Tibial artery (tissue), 4 donors: ENCODE measurements at regions not wholly inside any gene's neighbourhood (a gene's known extent, or its start where the extent isn't known, plus 50 kb on each side); places are given as distances from the start of the nearest gene placed in this dataset.

Source experiments
- DNase-seq, 2 donors: peaks; one replicate each; pipeline ENCODE4 v3.0.0-alpha.2; 2019
- H3K27ac ChIP-seq, 2 donors: fragments of 200-600 bp; sonication (generic) in 1 of 2; 1 replicate in 1 of 2; 2 replicates in 1 of 2; pipeline ENCODE4 v1.5.1; 2018 to 2019; ENCODE audit warnings: mild to moderate bottlenecking in 1 of 2
- H3K27me3 ChIP-seq, 2 donors: fragments of 200-600 bp; sonication (generic) in 1 of 2; one replicate each; pipeline versions ENCODE4 v1.5.1 to v1.6.0; 2016 to 2019
- H3K36me3 ChIP-seq, 3 donors: fragments of 200-600 bp; sonication (generic) in 2 of 3; one replicate each; pipeline ENCODE4 v1.5.1; 2016 to 2019; ENCODE audit warnings: mild to moderate bottlenecking in 2 of 3
- H3K4me1 ChIP-seq, 4 donors: fragments of 200-600 bp; sonication (generic) in 2 of 4; 1 replicate in 3 of 4; 2 replicates in 1 of 4; pipeline ENCODE4 v1.5.1; 2016 to 2019
- H3K4me3 ChIP-seq, 2 donors: fragments of 200-600 bp; sonication (generic) in 1 of 2; 1 replicate in 1 of 2; 2 replicates in 1 of 2; pipeline ENCODE4 v1.5.1; 2018 to 2019; ENCODE audit warnings: mild to moderate bottlenecking in 2 of 2
- H3K9me3 ChIP-seq, 3 donors: fragments of 200-600 bp; sonication (generic) in 1 of 3; one replicate each; pipeline ENCODE4 v1.5.1; 2016 to 2019
- CTCF ChIP-seq, 2 experiments: fragments of 200-600 bp in 1 of 2; fragments of 450-650 bp in 1 of 2; IDR thresholded peaks; one replicate each; pipeline ENCODE4 v1.5.1; 2017 to 2019; ENCODE audit warnings: antibody characterized with exemption in 2 of 2, mild to moderate bottlenecking in 1 of 2, moderate library complexity in 1 of 2
- intact Hi-C: fragments of 100-400 bp; cut with DNase I; formaldehyde crosslinking; loops from one replicate; pipeline ENCODE4 v1.15.0; 2023; ENCODE audit warnings: low total_unique reads

GRCh38 chr6:53413326-53413725 is 64.6 kb upstream of the ELOVL5 start:
- no peak overlapping the region for H3K27ac ChIP-seq
- intact Hi-C loops = loop anchor here (10.0 kb wide), 1 partner anchor 239 kb away; no protein-coding TSS in a partner anchor
- H3K36me3 ChIP-seq = no peaks in the 10 kb centered on the region
- no peak overlapping the region for H3K4me3 ChIP-seq
- no peaks in the 10 kb centered on the region for H3K9me3 ChIP-seq
- H3K4me1 ChIP-seq = no peaks in the 10 kb centered on the region
- H3K27me3 ChIP-seq = no peaks in the 10 kb centered on the region
- DNase-seq = no peak
- no peak for TF ChIP-seq CTCF (IDR thresholded peaks at IDR 0.05)

GRCh38 chr6:53412751-53413150 is 64.0 kb upstream of the ELOVL5 start:
- Histone ChIP-seq H3K9me3 (no peaks in the 10 kb centered on the region), H3K4me3 (no peak overlapping the region), H3K27ac (no peak overlapping the region), H3K4me1 (no peaks in the 10 kb centered on the region), H3K27me3 (no peaks in the 10 kb centered on the region), H3K36me3 (no peaks in the 10 kb centered on the region)
- DNase-seq = no peak
- intact Hi-C loops = loop anchor here (10.0 kb wide), 1 partner anchor 238 kb away; no protein-coding TSS in a partner anchor
- no peak for TF ChIP-seq CTCF (IDR thresholded peaks at IDR 0.05)

- H3K4me3 ChIP-seq = no peak overlapping the region
- no peaks in the 10 kb centered on the region for H3K9me3 ChIP-seq
- H3K4me1 ChIP-seq = no peaks in the 10 kb centered on the region
- DNase-seq = no peak
- no peaks in the 10 kb centered on the region for H3K27me3 ChIP-seq
- no peak overlapping the region for H3K27ac ChIP-seq
- no peak for TF ChIP-seq CTCF (IDR thresholded peaks at IDR 0.05)
- H3K36me3 ChIP-seq = no peaks in the 10 kb centered on the region
- intact Hi-C loops = loop anchor here (10.0 kb wide), 1 partner anchor 237 kb away; no protein-coding TSS in a partner anchor
Observed at GRCh38 chr6:53412021-53412715, 63.4 kb upstream of the ELOVL5 start.

- DNase-seq = no peak
- no peak for TF ChIP-seq CTCF (IDR thresholded peaks at IDR 0.05)
- intact Hi-C loops = loop anchor here (10.0 kb wide), 1 partner anchor 237 kb away; no protein-coding TSS in a partner anchor
- H3K9me3 ChIP-seq = no peaks in the 10 kb centered on the region
- H3K36me3 ChIP-seq = no peaks in the 10 kb centered on the region
- no peaks in the 10 kb centered on the region for H3K4me1 ChIP-seq
- H3K4me3 ChIP-seq = no peak overlapping the region
- H3K27ac ChIP-seq = no peak overlapping the region
- no peaks in the 10 kb centered on the region for H3K27me3 ChIP-seq
Observed at GRCh38 chr6:53411451-53411850, 62.7 kb upstream of the ELOVL5 start.

- H3K36me3 ChIP-seq = no peaks in the 10 kb centered on the region
- H3K9me3 ChIP-seq = no peaks in the 10 kb centered on the region
- TF ChIP-seq CTCF (IDR thresholded peaks at IDR 0.05) = peak; percentile 45 to 46
- no peaks in the 10 kb centered on the region for H3K27me3 ChIP-seq
- peak in 1 of 2 donors; percentile 32 for DNase-seq
- H3K4me1 ChIP-seq = no peaks in the 10 kb centered on the region
- intact Hi-C loops = loop anchor here (10.0 kb wide), 1 partner anchor 236 kb away; no protein-coding TSS in a partner anchor
- H3K4me3 ChIP-seq = no peak overlapping the region
- no peak overlapping the region for H3K27ac ChIP-seq
Observed at GRCh38 chr6:53410508-53411258, 61.9 kb upstream of the ELOVL5 start.
